Middle frontal gyrus (tissue), 1 donor: ENCODE measurements at regions not wholly inside any gene's neighbourhood (a gene's known extent, or its start where the extent isn't known, plus 50 kb on each side); places are given as distances from the start of the nearest gene placed in this dataset.
"Not testable (repeated sequence)": the region's sequence is repeated elsewhere in the genome, so short reads cannot be mapped to it uniquely, and the experiment has no call there.

Experiments
- DNase-seq: peaks from one replicate; pipeline ENCODE4 v3.0.0-alpha.2; 2015; ENCODE audit warnings: low spot score; ENCODE audit errors: extremely low spot score

DNA sequence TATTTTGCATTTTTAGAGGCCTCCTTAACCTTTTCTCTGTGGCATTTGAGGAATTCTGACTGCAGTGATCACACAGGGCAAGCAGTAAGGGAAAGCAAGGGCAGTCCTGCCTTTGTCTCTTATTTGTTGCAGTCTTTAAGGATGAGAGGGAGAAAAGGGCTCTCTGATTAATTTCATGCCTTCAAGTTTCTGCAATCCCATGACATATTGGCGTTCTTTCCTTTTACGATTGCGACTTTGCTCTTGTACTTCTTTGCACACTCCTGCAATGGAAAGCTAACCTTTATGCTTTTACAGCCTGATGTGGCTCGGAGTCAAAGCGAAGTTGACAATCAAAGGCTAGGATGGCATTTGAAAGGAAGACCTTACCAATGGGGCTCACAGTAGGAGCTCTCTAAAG is 698.4 kb downstream of the DNAH5 start:
- no peak for DNase-seq

GRCh38 chr5:13244151-13244550 is 700.3 kb downstream of the DNAH5 start:
- DNase-seq = no peak

DNA sequence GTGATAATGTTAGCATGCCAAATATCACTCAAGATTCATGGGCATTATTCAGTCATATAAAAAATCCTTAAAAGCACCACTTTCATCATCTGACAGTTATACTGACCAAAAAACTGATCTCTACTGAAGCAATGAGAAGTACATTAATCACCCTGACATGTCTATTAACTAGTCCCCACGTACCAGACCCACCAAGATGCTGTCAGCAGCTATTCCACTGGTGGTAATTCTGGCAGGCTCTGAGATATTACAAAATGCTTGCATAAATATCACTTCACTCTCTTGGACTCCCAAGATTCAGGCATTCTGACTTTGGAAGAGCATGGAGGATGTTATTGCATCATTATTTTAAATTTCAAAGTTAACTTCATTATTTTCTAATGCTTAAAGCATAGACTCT is 717.0 kb downstream of the DNAH5 start:
- no peak for DNase-seq

DNA sequence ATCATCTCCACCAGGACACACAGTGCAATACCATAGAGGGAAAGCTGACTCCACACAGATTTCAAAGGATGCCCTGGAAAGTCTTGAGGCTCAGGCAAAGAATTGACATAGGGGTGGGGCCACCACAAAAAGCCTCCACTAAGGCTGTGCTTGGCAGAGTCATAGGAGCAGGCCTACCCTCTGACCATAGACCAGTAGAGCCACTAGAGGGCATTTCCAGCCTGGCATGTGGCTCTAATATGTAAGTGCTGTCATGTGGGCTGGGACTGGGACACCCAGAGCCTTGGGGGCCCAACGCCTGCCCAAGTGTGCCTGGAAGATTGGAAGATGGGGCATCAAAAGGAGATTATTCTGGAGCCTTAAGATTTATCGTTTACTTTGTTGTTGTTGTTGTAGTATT is 726.0 kb downstream of the DNAH5 start:
- DNase-seq = no peak

DNA sequence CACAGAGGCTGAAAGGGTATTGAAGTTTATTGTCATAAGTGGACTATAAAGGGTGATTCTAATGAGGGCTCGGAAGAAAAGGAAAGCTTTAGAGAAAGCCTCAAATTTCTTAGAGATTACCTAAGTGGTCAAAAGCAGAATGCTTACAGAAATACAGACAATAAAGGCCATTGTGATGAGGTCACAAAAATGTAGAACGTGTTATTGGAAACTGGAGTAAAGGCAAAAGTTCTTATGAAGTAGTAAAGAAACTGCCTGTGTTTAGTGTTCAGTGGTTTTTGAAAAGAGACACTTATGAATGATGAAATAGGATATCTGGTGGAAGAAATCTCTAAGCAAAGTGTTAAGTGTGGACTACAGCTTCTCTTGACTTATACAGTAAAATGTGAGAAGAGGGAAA is 726.9 kb downstream of the DNAH5 start:
- no peak for DNase-seq

DNA sequence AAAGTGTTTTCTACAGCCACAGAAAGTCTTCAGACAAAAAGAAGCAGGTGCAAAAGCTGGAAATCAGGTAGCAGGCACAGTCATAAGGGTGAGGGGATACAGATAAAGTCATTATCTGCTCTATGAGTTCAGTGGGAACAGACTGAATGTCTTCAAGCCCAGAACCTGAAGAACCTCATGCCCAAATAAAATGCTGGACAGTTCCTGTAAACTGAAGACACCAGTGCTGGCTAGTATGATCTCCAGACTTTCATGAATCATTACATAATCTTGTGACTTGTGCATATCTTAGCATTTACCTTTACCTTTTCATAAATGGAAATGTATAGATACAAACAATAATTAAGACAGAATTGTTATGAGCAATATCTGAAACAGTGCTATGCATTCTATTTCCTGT is 728.7 kb downstream of the DNAH5 start:
- DNase-seq = no peak

GRCh38 chr5:13215370-13215769 is 729.1 kb downstream of the DNAH5 start:
- DNase-seq = no peak

- no peak for DNase-seq
Observed at GRCh38 chr5:13214182-13214581, 730.3 kb downstream of the DNAH5 start.

DNA sequence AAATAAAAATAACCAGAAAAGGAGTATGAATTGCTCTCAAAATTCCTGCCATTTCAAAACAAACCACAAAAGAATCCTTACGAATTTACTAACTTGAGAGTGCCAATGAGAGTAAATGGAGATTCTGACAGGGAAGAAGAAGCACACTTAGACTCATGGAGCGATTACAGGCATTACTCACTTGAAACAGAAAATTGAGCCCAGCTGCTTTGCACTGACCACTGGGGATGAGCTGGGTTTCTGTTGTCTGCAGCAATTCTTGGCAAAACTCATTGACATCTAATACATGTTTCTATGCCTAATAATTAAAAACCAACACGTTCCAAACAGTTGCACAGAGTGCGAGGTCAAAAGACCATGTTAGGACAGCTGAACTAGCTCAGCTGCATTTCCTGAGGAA is 731.6 kb downstream of the DNAH5 start:
- DNase-seq = no peak

DNA sequence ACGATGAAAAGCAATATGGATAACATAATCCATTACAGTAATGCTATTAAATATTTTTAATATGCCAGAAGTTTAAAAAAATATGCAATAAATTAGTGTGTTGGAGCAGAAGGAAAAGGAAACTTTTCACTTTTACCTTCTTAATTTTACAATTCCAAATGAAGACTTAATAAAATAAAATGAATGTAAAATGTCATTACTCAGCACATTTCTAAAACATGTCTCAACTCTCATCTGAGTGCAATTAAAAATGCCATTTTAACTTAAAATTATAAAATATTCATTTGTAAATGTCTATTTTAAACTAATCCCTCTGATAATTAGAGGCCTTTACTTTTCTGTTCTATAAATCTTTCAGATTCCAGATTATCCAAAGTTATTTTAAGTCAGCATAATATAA is 733.4 kb downstream of the DNAH5 start:
- no peak for DNase-seq

- DNase-seq = no peak
Observed at GRCh38 chr5:13207112-13207511, 737.4 kb downstream of the DNAH5 start.

GRCh38 chr5:13201022-13201421 is 743.5 kb downstream of the DNAH5 start:
- DNase-seq = no peak

- DNase-seq = not testable (repeated sequence)
Observed at GRCh38 chr5:13198226-13198625, 746.3 kb downstream of the DNAH5 start.

GRCh38 chr5:13189532-13189931 is 755.0 kb downstream of the DNAH5 start:
- no peak for DNase-seq

DNA sequence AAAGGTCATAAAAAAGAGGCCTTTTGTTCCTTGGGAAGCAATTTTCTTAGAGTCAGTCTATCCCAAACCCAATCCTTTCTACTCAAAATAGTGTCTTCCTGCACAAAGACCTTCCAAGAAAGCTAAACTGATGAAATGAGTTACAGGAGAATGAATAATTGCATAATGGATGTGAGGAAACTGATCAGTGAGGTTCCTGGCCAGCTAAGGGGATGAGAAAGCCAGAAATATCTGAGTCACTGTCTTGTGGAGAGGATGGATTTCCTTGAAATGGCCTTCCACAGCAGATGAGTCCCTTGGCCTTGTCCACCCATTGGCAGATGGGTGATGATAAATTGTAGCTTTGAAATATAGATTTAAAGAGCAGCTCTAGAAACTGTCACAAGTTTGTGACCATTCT is 756.1 kb downstream of the DNAH5 start:
- no peak for DNase-seq

GRCh38 chr5:13187186-13187585 is 757.3 kb downstream of the DNAH5 start:
- no peak for DNase-seq

DNA sequence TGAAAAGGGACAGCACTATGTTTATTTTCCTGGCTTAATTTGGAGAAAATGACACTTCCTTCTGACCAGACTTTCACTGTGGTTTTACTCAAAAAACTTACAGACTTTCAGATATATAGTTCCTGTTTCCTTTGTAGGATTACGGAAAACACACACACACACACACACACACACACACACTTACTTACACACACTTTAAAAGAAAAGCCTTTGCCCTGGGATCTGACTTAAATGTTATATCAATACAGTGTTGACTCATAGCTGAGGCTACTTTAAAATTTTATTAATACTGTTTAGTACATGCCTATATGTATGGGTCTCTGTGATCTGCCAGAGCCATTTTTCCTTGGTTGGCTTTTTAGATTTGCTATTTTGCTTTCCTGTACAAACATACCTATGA is 758.3 kb downstream of the DNAH5 start:
- DNase-seq = no peak

DNA sequence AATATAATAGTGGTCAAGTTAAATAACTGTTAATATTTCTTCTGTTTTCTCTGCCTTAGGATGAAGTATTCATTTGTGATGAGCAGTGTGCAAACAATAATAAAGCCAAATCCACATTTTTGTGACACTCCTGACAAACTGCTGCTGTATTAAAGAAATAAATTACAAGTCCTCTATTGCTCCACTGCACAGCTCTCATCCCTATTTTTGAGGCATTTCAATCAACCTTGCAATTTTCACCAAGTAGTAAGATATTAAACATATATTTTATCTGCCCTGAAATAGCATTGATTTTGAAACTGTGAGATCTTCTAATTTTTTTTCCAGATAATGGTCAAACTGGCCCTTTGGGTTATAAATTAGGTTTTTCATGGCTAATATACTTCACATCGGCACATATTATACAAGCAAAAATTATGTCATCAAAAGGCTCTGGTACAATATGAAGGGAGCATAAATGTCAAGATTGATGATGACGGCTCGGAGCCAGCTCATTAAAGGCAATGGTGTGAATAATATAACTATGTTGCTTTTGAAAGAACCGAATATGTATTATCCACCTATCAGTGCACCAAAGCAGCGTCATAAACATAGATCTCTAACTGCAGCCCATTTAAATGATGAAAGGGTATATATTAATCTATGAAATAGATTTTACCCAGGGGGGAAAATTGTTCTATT is 764.9 kb downstream of the DNAH5 start:
- DNase-seq = no peak

GRCh38 chr5:13143630-13144029 is 800.9 kb downstream of the DNAH5 start:
- DNase-seq = no peak

DNA sequence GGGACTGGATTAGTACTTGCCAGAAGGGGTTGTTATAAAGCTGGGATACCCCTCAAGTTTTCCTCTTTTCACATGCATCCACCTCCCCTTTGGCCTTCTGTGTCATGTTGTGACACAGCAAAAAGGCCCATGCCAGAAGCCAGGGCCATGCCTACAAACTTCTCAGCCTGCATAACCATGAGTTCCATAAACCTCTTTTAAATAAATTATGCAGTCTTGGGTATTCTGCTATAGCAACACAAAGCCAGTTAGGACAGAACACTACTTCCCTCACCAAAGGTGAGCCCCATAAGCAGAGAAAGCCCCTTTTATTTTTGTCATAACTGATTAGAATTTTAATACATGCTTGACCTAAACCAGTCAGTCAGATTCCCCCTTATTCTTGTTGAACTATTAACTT is 801.3 kb downstream of the DNAH5 start:
- no peak for DNase-seq

DNA sequence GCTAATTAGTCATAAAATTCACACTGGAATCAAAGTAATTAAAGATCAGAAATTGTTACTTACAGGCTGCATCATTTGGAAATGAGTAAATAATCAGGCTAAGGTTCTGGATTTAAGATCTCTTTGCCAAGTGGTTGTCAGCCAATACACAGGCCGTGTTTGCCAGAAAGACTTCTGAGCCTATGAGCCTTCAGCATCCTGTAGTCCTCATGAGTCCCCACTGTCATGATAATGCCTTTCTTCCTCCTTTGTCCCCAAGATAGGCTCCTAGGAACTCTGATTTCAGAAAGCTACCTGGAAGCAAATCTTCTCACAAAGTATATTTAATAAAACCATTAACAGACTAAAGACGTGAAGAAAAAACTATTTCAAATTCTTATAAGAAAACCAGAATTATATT is 810.5 kb downstream of the DNAH5 start:
- DNase-seq = no peak

DNA sequence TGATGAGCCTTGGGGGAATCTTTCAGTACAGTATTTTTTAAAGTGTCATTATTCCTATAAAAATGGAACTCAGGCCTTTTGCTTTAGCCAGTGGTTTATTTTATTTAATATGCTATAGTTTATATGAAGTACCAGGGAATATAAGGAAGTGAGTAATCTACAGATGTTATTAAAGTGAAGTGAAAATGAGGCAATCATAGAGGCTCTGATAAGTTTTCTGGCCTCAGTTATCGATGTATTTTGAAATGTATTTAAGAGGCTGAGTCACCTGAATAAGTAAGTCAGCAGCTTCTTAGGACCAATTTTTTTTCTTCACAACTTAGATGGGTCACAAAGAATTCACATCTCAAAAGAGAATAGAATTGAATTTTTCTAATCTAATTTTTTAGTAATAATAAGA is 829.0 kb downstream of the DNAH5 start:
- no peak for DNase-seq

- no peak for DNase-seq
Observed at GRCh38 chr5:13108265-13108664, 836.2 kb downstream of the DNAH5 start.

GRCh38 chr5:13107537-13107936 is 837.0 kb downstream of the DNAH5 start:
- no peak for DNase-seq
